ENCODE measurements at regions not wholly inside any gene's neighbourhood (a gene's known extent, or its start where the extent isn't known, plus 50 kb on each side); places are given as distances from the start of the nearest gene placed in this dataset. TPM values are rescaled to one million over a fixed set of nuclear protein-coding genes. Genes with fewer than 3 reads are reported as not detected.

- no peaks in the 10 kb centered on the region for H3K27me3 ChIP-seq
- no peaks in the 10 kb centered on the region for H3K9me2 ChIP-seq (replicated peaks; ENCODE audit: insufficient read depth)
- no peaks in the 10 kb centered on the region for H3K9me3 ChIP-seq (ENCODE audit: low read depth)
- H3K4me2 ChIP-seq = no peak overlapping the region
- no peak overlapping the region for H3K27ac ChIP-seq
- no peaks in the 10 kb centered on the region for H4K20me1 ChIP-seq (ENCODE audit: insufficient read depth, poor library complexity, severe bottlenecking)
- H3K79me2 ChIP-seq = no peaks in the 10 kb centered on the region
- no peak for TF ChIP-seq CTCF (IDR thresholded peaks at IDR 0.05; ENCODE audit: poor library complexity)
- no peak for TF ChIP-seq EZH2phosphoT487 (IDR thresholded peaks at IDR 0.05; ENCODE audit: low read depth, severe bottlenecking, unreplicated experiment)
- TF ChIP-seq EZH2 (IDR thresholded peaks at IDR 0.05; ENCODE audit: borderline replicate concordance) = no peak
- no peak overlapping the region for H3K4me3 ChIP-seq
- H3K36me3 ChIP-seq (replicated peaks; ENCODE audit: insufficient read depth, low read depth) = no peaks in the 10 kb centered on the region
- H2AFZ ChIP-seq = no peak overlapping the region
- no peaks in the 10 kb centered on the region for H3K4me1 ChIP-seq (ENCODE audit: insufficient read depth)
- DNase-seq (ENCODE audit: low spot score) = no peak
These were observed 55.6 kb upstream of the DAB1 start for GRCh38 chr1:57479471-57479870.

- H3K36me3 ChIP-seq (replicated peaks; ENCODE audit: insufficient read depth, low read depth) = no peaks in the 10 kb centered on the region
- no peaks in the 10 kb centered on the region for H3K27me3 ChIP-seq
- H4K20me1 ChIP-seq (ENCODE audit: insufficient read depth, poor library complexity, severe bottlenecking) = no peaks in the 10 kb centered on the region
- no peaks in the 10 kb centered on the region for H3K9me2 ChIP-seq (replicated peaks; ENCODE audit: insufficient read depth)
- no peaks in the 10 kb centered on the region for H3K9me3 ChIP-seq (ENCODE audit: low read depth)
- no peaks in the 10 kb centered on the region for H3K4me1 ChIP-seq (ENCODE audit: insufficient read depth)
- 94% methylated on average over 5 of the region's 5 CpGs for WGBS (ENCODE audit: low lambda C conversion rate, missing lambda C conversion rate)
- no peak for DNase-seq (ENCODE audit: low spot score)
- H3K79me2 ChIP-seq = no peaks in the 10 kb centered on the region
- H3K27ac ChIP-seq = no peak overlapping the region
- TF ChIP-seq CTCF (IDR thresholded peaks at IDR 0.05; ENCODE audit: poor library complexity) (no peak), EZH2 (IDR thresholded peaks at IDR 0.05; ENCODE audit: borderline replicate concordance) (no peak), EZH2phosphoT487 (IDR thresholded peaks at IDR 0.05; ENCODE audit: low read depth, severe bottlenecking, unreplicated experiment) (no peak)
- no peak overlapping the region for H3K4me2 ChIP-seq
- no peak overlapping the region for H3K4me3 ChIP-seq
- H2AFZ ChIP-seq = no peak overlapping the region
These were observed 51.5 kb upstream of the DAB1 start for GRCh38 chr1:57475366-57475765.

GRCh38 chr1:57474137-57474750 is 50.4 kb upstream of the DAB1 start:
- Histone ChIP-seq H3K27ac (no peak overlapping the region), H4K20me1 (ENCODE audit: insufficient read depth, poor library complexity, severe bottlenecking) (no peaks in the 10 kb centered on the region), H3K9me2 (replicated peaks; ENCODE audit: insufficient read depth) (no peaks in the 10 kb centered on the region), H3K36me3 (replicated peaks; ENCODE audit: insufficient read depth, low read depth) (no peaks in the 10 kb centered on the region), H3K4me1 (ENCODE audit: insufficient read depth) (no peaks in the 10 kb centered on the region), H3K27me3 (no peaks in the 10 kb centered on the region), H3K4me3 (no peak overlapping the region), H3K79me2 (no peaks in the 10 kb centered on the region), H3K4me2 (no peak overlapping the region), H3K9me3 (ENCODE audit: low read depth) (no peaks in the 10 kb centered on the region), H2AFZ (no peak overlapping the region)
- no peak for TF ChIP-seq EZH2phosphoT487 (IDR thresholded peaks at IDR 0.05; ENCODE audit: low read depth, severe bottlenecking, unreplicated experiment)
- no peak for TF ChIP-seq CTCF (IDR thresholded peaks at IDR 0.05; ENCODE audit: poor library complexity)
- TF ChIP-seq EZH2 (IDR thresholded peaks at IDR 0.05; ENCODE audit: borderline replicate concordance) = no peak
- DNase-seq (ENCODE audit: low spot score) = no peak
- WGBS (ENCODE audit: low lambda C conversion rate, missing lambda C conversion rate) = 80% methylated on average over 4 of the region's 4 CpGs

Small RNA genes lying in the stretch of these regions (small RNA-seq; reads per million reads assigned to genes)
- not detected for gene AL445193.1
